SU-DHL-6 (cell line): ENCODE measurements at regions not wholly inside any gene's neighbourhood (a gene's known extent, or its start where the extent isn't known, plus 50 kb on each side); places are given as distances from the start of the nearest gene placed in this dataset.

ENCODE experiments used
- H2AFZ ChIP-seq: fragments of 200-600 bp; sonication (generic); 2 replicates; pipeline ENCODE4 v1.6.1; 2014; ENCODE audit warnings: low read depth, mild to moderate bottlenecking, moderate library complexity, mixed read lengths, antibody characterized with exemption, low read length; ENCODE audit not compliant: severe bottlenecking
- H3F3A ChIP-seq: fragments of 200-600 bp; shearing (Covaris generic); 2 replicates; pipeline ENCODE4 v1.6.0; 2016; ENCODE audit warnings: antibody characterized with exemption, mild to moderate bottlenecking; ENCODE audit not compliant: insufficient read depth
- H3K27ac ChIP-seq: fragments of 200-600 bp; sonication (generic); 2 replicates; pipeline ENCODE4 v1.5.1; 2016; ENCODE audit warnings: low read depth, mild to moderate bottlenecking, low read length, moderate library complexity, mixed read lengths
- H3K27me3 ChIP-seq: fragments of 200-600 bp; sonication (generic), shearing (Covaris generic); 2 replicates; pipeline ENCODE4 v1.6.0; 2014; ENCODE audit warnings: mild to moderate bottlenecking, low read length
- H3K36me3 ChIP-seq: fragments of 200-600 bp; sonication (generic); 2 replicates; pipeline ENCODE4 v1.6.1; 2014; ENCODE audit warnings: mild to moderate bottlenecking, low read length, mixed read lengths
- H3K4me2 ChIP-seq: fragments of 300-600, 200-600 bp; shearing (Covaris generic), sonication (generic); 2 replicates; pipeline ENCODE4 v1.6.0; 2014; ENCODE audit warnings: low read length, low read depth, mild to moderate bottlenecking; ENCODE audit not compliant: poor library complexity, severe bottlenecking
- H3K4me3 ChIP-seq: fragments of 200-600 bp; sonication (generic); 2 replicates; pipeline ENCODE4 v1.5.1; 2014; ENCODE audit warnings: antibody characterized with exemption, low read length, mild to moderate bottlenecking, mixed read lengths; ENCODE audit not compliant: insufficient read depth, poor library complexity, severe bottlenecking
- H3K79me2 ChIP-seq: fragments of 200-600 bp; sonication (generic); 2 replicates; pipeline ENCODE4 v1.6.1; 2014; ENCODE audit warnings: mild to moderate bottlenecking, low read length, moderate library complexity; ENCODE audit not compliant: insufficient read depth
- H3K9ac ChIP-seq: fragments of 200-600 bp; sonication (generic); 2 replicates; pipeline ENCODE4 v1.7.0; 2014; ENCODE audit warnings: mild to moderate bottlenecking, low read length
- H3K9me2 ChIP-seq: fragments of 200-600 bp; sonication (generic); replicated peaks from 2 replicates; pipeline ENCODE4 v1.6.1; 2014; ENCODE audit warnings: low read length; ENCODE audit not compliant: insufficient read depth
- H3K9me3 ChIP-seq: fragments of 200-600 bp; sonication (generic); 2 replicates; pipeline ENCODE4 v1.6.1; 2014; ENCODE audit warnings: low read length, mixed read lengths; ENCODE audit not compliant: insufficient read depth
- H4K20me1 ChIP-seq: fragments of 200-600 bp; sonication (generic); 2 replicates; pipeline ENCODE4 v1.6.1; 2014; ENCODE audit warnings: low read depth, mild to moderate bottlenecking, antibody characterized with exemption, low read length, moderate library complexity, mixed read lengths
- EZH2phosphoT487 ChIP-seq: fragments of 200-600 bp; sonication (generic), shearing (Covaris generic); conservative IDR thresholded peaks from 2 replicates; pipeline ENCODE4 v1.6.1; 2018; ENCODE audit warnings: mild to moderate bottlenecking, antibody characterized with exemption, low read length, moderate library complexity, mixed read lengths
- TF ChIP-seq, protein P1 (sequence below): fragments of 200-600 bp; sonication (generic); IDR thresholded peaks from one replicate; pipeline ENCODE4 v1.5.1; 2017; ENCODE audit warnings: antibody characterized with exemption, mild to moderate bottlenecking, low read length, moderate library complexity; ENCODE audit not compliant: insufficient read depth, poor library complexity, severe bottlenecking

DNA sequence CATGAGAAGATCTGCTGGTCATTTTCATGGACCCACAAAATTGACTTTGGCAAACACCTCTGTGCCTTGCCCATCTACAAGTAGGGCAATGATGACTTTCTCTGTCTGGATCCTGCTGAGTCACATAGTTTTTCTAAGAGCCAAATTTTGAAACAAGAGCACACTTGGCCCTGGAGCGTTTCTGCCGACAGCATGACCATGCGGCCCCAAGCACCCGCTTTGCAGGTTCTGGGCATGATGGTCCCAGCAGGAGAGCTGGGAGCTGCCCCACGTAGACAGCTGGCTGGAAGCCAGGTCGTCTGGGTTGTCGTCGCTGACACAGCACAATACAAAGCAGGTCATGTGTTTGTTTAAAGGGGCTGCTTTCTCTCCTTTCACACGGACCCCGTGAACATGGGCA is 159.8 kb downstream of the SYK start:
- no peak overlapping the region for H3K27ac ChIP-seq
- no peaks in the 10 kb centered on the region for H3K9me2 ChIP-seq
- H3K4me3 ChIP-seq: no peak overlapping the region
- TF ChIP-seq EZH2phosphoT487: no peak
- TF ChIP-seq, protein P1, sequence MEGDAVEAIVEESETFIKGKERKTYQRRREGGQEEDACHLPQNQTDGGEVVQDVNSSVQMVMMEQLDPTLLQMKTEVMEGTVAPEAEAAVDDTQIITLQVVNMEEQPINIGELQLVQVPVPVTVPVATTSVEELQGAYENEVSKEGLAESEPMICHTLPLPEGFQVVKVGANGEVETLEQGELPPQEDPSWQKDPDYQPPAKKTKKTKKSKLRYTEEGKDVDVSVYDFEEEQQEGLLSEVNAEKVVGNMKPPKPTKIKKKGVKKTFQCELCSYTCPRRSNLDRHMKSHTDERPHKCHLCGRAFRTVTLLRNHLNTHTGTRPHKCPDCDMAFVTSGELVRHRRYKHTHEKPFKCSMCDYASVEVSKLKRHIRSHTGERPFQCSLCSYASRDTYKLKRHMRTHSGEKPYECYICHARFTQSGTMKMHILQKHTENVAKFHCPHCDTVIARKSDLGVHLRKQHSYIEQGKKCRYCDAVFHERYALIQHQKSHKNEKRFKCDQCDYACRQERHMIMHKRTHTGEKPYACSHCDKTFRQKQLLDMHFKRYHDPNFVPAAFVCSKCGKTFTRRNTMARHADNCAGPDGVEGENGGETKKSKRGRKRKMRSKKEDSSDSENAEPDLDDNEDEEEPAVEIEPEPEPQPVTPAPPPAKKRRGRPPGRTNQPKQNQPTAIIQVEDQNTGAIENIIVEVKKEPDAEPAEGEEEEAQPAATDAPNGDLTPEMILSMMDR: no peak
- H3K9ac ChIP-seq: no peak overlapping the region
- no peaks in the 10 kb centered on the region for H3K36me3 ChIP-seq
- no peaks in the 10 kb centered on the region for H3K9me3 ChIP-seq
- H2AFZ ChIP-seq: no peak overlapping the region
- no peaks in the 10 kb centered on the region for H3F3A ChIP-seq
- no peak overlapping the region for H3K4me2 ChIP-seq
- H3K79me2 ChIP-seq: no peaks in the 10 kb centered on the region
- H3K27me3 ChIP-seq: no peaks in the 10 kb centered on the region
- H4K20me1 ChIP-seq: no peaks in the 10 kb centered on the region

DNA sequence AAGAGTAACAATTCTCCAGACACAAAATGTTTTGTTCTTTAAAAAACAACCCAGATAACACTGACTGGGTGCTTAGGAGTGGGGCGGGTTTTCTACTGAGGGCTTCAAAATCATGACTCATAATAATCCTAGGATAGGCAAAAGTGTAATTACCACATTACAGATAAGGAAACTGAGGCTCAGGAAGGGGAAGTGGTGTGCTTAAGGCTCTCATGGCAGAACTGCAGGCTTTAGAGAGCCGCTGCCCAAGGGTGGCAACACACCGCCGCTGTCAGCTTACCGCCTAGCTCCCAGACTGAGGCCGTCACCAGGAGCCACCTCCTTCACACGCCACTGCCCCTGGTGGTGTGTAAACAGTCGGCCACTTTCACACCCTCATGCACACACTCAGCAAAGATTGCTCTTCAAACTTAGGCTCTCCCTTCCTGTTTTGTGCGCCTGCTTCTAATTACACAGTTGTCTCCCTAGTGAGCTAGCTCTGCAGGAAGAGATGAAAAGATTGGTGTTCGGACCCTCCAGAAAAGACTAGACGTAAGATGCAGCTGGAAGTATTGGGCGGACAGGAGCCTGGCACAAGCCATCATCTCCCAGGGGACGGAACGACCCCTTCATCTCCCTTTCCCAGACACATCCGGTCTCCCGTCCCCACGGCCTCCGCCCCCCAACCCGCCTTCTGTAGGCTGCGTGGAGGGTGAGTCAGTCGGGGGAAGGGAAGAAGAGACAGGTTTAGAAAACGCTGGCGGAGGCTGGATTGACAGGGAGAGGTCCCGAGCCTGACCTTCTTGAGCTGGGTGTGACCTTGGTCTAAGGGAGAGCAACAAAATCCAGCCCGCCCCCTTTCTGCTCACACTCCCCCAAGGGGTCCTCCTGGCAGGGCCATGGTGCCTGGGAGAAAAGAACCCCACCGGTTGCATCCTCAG is 162.7 kb downstream of the SYK start:
- Histone ChIP-seq H3K36me3 (no peaks in the 10 kb centered on the region), H3K9ac (no peak overlapping the region), H2AFZ (no peak overlapping the region), H3K79me2 (no peaks in the 10 kb centered on the region), H4K20me1 (no peaks in the 10 kb centered on the region), H3K4me2 (no peak overlapping the region), H3K9me2 (no peaks in the 10 kb centered on the region), H3K9me3 (no peaks in the 10 kb centered on the region), H3K27ac (no peak overlapping the region), H3F3A (no peaks in the 10 kb centered on the region), H3K4me3 (no peak overlapping the region), H3K27me3 (no peaks in the 10 kb centered on the region)
- TF ChIP-seq, protein P1: no peak
- TF ChIP-seq EZH2phosphoT487: no peak

DNA sequence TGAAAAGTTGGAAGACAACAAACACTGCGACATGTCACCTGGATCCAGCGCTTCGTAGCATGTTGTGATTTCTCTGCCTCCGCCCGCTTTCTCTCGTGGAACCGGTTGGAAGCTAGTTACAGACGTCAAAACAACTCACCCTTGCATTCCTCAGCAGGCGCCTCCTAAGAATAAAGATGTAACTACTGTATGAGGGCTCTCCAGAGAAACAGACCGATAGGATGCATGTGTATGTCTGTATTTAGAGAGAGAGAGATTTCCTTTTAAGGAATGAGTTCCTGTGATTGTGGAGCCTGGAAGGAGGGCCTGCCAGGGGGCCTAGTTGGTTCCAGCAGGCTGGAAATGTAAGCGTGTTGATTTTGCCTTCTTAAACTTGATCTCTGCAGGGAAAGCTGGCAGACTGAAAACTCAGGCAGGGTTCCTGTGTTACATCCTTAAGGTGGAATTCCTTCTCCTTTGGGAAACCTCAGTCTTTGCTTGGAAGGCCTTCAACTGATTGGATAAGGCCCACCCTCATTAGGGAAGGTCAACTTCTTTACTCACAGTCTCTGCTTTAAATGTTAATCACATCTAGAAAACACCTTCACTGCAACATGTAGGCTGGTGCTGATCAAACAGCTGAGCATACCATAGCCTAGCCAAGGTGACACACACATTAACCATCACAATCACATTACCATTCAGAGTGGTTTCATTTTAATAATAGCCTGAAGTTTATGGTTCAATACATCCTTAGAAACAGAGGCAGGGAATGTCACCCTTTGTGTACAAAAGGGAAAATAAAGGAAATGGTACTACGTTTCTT is 163.8 kb downstream of the SYK start:
- Histone ChIP-seq H3K9ac (no peak overlapping the region), H3K4me2 (no peak overlapping the region), H4K20me1 (no peaks in the 10 kb centered on the region), H3K9me3 (no peaks in the 10 kb centered on the region), H3K27ac (no peak overlapping the region), H3K9me2 (no peaks in the 10 kb centered on the region), H3K36me3 (no peaks in the 10 kb centered on the region), H3K79me2 (no peaks in the 10 kb centered on the region), H3K4me3 (no peak overlapping the region), H2AFZ (no peak overlapping the region), H3F3A (no peaks in the 10 kb centered on the region), H3K27me3 (no peaks in the 10 kb centered on the region)
- no peak for TF ChIP-seq EZH2phosphoT487

DNA sequence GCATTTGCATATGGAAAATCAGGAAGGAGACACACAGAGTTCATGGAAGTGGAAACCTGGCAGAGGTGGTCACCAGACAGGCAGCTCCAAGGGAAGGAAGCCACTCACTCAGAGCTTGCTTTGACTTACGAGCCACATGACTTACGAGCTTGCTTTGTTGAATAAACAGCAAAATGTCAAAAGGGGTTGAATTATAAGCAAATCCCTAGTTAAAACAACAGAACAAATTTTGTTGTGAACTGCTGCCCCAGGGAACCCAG is 164.3 kb downstream of the SYK start:
- Histone ChIP-seq H3K36me3 (no peaks in the 10 kb centered on the region), H3K27ac (no peak overlapping the region)

More for the DNA sequence above, 164.3 kb downstream of the SYK start:
- Histone ChIP-seq H3K4me2 (no peak overlapping the region), H4K20me1 (no peaks in the 10 kb centered on the region), H3K79me2 (no peaks in the 10 kb centered on the region), H3K9ac (no peak overlapping the region), H3K4me3 (no peak overlapping the region), H3K9me3 (no peaks in the 10 kb centered on the region), H3K9me2 (no peaks in the 10 kb centered on the region), H2AFZ (no peak overlapping the region), H3F3A (no peaks in the 10 kb centered on the region), H3K27me3 (no peaks in the 10 kb centered on the region)
- TF ChIP-seq, protein P1: no peak
- TF ChIP-seq EZH2phosphoT487: no peak
